ENCODE measurements at regions not wholly inside any gene's neighbourhood (a gene's known extent, or its start where the extent isn't known, plus 50 kb on each side); places are given as distances from the start of the nearest gene placed in this dataset.

DNA sequence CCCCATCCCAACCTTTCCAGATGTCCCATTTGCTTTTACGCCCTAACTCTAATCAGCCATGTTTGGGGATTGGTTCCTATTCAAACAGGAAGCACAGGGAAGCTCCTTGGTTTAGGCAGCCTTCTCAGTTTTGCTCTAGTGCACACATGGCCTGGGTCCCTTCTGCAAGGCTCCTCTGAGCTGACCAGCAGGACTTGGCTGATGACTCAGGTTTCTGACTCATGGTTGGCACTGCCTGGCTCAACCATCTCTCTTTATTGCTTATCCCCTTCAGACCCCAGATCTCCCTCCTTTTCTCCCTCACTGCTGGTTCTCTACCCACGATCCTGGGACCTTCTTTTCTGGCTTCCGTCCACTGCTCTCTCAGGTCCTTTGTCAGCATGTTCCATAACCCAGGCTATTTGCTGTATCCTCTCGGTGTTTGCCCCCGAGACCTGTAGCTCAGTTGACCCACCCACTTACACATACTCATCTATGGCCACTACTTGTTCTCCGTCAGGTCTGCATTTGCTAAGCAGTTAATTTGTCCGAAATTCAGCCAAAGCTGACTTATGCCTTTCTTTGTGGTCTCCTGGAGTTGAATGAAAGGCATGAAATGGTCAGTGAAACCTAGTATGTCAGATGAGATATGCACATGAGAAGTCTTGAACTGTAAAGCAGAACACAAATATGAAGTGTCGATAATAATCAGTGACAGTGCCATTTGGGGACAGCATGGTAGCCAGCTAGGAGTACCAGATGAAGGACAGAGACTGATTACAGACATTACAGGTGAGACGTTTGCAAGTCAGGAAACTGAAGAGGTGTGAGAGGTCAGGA is 323.5 kb upstream of the ROPN1 start:
- H3K27ac ChIP-seq (ENCODE audit: low read depth, low read length), result no peak overlapping the region

GRCh38 chr3:124316034-124316287 is 324.0 kb upstream of the ROPN1 start:
- peaks cover 0 to 3% (median 0%) of the 10 kb centered on the region in 5 donors for H3K36me3 ChIP-seq (ENCODE audit: control insufficient read depth in 5 of 5, insufficient read depth in 5 of 5, low read length in 5 of 5)
- no peak overlapping the region for H3K27ac ChIP-seq (ENCODE audit: low read depth, low read length)
- H3K9me3 ChIP-seq (ENCODE audit: control insufficient read depth in 5 of 5, low read length in 5 of 5), result no peaks in the 10 kb centered on the region
- H3K27me3 ChIP-seq (ENCODE audit: control insufficient read depth in 5 of 5, insufficient read depth in 4 of 5, low read length in 5 of 5), result no peaks in the 10 kb centered on the region
- no peak overlapping the region for H3K9ac ChIP-seq (ENCODE audit: low read length in 5 of 5)
- H3K4me3 ChIP-seq (ENCODE audit: low read depth in 1 of 5, low read length in 5 of 5), result no peak overlapping the region
- H3K4me1 ChIP-seq (ENCODE audit: control insufficient read depth in 5 of 5, insufficient read depth in 5 of 5, low read length in 5 of 5), result no peaks in the 10 kb centered on the region

More for the DNA sequence above, 323.5 kb upstream of the ROPN1 start:
- no peaks in the 10 kb centered on the region for H3K27me3 ChIP-seq (ENCODE audit: control insufficient read depth in 5 of 5, insufficient read depth in 4 of 5, low read length in 5 of 5)
- H3K9ac ChIP-seq (ENCODE audit: low read length in 5 of 5), result no peak overlapping the region
- peaks cover 0 to 3% (median 0%) of the 10 kb centered on the region in 5 donors for H3K36me3 ChIP-seq (ENCODE audit: control insufficient read depth in 5 of 5, insufficient read depth in 5 of 5, low read length in 5 of 5)
- H3K4me3 ChIP-seq (ENCODE audit: low read depth in 1 of 5, low read length in 5 of 5), result no peak overlapping the region
- no peaks in the 10 kb centered on the region for H3K4me1 ChIP-seq (ENCODE audit: control insufficient read depth in 5 of 5, insufficient read depth in 5 of 5, low read length in 5 of 5)
- no peaks in the 10 kb centered on the region for H3K9me3 ChIP-seq (ENCODE audit: control insufficient read depth in 5 of 5, low read length in 5 of 5)

GRCh38 chr3:124318014-124318413 is 326.1 kb upstream of the ROPN1 start:
- no peak overlapping the region for H3K27ac ChIP-seq (ENCODE audit: low read depth, low read length)

DNA sequence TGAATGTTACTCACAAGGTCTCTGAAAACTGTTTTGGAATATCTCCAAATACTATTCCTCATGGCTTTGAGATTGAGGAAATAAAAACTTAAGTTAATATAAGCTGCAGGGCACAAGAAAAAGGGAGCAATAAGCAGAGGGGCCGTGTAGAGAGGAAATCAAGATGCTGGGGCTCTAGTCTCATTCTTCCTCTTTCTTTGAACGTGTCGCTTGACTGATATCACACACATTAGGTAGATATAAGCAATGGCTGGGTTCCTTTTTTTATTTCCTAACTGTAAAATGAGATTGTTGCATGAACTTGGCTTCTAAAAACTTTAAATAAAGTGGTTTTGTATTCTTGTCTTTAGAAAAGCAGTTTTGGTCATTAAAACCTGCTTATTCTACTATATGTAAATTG is 326.7 kb upstream of the ROPN1 start:
- no peaks in the 10 kb centered on the region for H3K36me3 ChIP-seq (ENCODE audit: control insufficient read depth in 5 of 5, insufficient read depth in 5 of 5, low read length in 5 of 5)
- no peak overlapping the region for H3K27ac ChIP-seq (ENCODE audit: low read depth, low read length)
- H3K4me3 ChIP-seq (ENCODE audit: low read depth in 1 of 5, low read length in 5 of 5), result no peak overlapping the region
- no peak overlapping the region for H3K9ac ChIP-seq (ENCODE audit: low read length in 5 of 5)
- H3K27me3 ChIP-seq (ENCODE audit: control insufficient read depth in 5 of 5, insufficient read depth in 4 of 5, low read length in 5 of 5), result no peaks in the 10 kb centered on the region
- H3K9me3 ChIP-seq (ENCODE audit: control insufficient read depth in 5 of 5, low read length in 5 of 5), result no peaks in the 10 kb centered on the region
- no peaks in the 10 kb centered on the region for H3K4me1 ChIP-seq (ENCODE audit: control insufficient read depth in 5 of 5, insufficient read depth in 5 of 5, low read length in 5 of 5)

More at GRCh38 chr3:124318014-124318413, 326.1 kb upstream of the ROPN1 start:
- H3K9me3 ChIP-seq (ENCODE audit: control insufficient read depth in 5 of 5, low read length in 5 of 5), result no peaks in the 10 kb centered on the region
- H3K4me1 ChIP-seq (ENCODE audit: control insufficient read depth in 5 of 5, insufficient read depth in 5 of 5, low read length in 5 of 5), result no peaks in the 10 kb centered on the region
- H3K27me3 ChIP-seq (ENCODE audit: control insufficient read depth in 5 of 5, insufficient read depth in 4 of 5, low read length in 5 of 5), result no peaks in the 10 kb centered on the region
- H3K4me3 ChIP-seq (ENCODE audit: low read depth in 1 of 5, low read length in 5 of 5), result no peak overlapping the region
- peaks cover 0 to under 1% (median 0%) of the 10 kb centered on the region in 5 donors for H3K36me3 ChIP-seq (ENCODE audit: control insufficient read depth in 5 of 5, insufficient read depth in 5 of 5, low read length in 5 of 5)
- no peak overlapping the region for H3K9ac ChIP-seq (ENCODE audit: low read length in 5 of 5)

GRCh38 chr3:124320976-124321375 is 329.1 kb upstream of the ROPN1 start:
- H3K4me1 ChIP-seq (ENCODE audit: control insufficient read depth in 5 of 5, insufficient read depth in 5 of 5, low read length in 5 of 5), result no peaks in the 10 kb centered on the region
- no peak overlapping the region for H3K27ac ChIP-seq (ENCODE audit: low read depth, low read length)
- no peak overlapping the region for H3K9ac ChIP-seq (ENCODE audit: low read length in 5 of 5)
- peaks cover 0 to 3% (median 0%) of the 10 kb centered on the region in 5 donors for H3K36me3 ChIP-seq (ENCODE audit: control insufficient read depth in 5 of 5, insufficient read depth in 5 of 5, low read length in 5 of 5)
- no peaks in the 10 kb centered on the region for H3K27me3 ChIP-seq (ENCODE audit: control insufficient read depth in 5 of 5, insufficient read depth in 4 of 5, low read length in 5 of 5)
- H3K9me3 ChIP-seq (ENCODE audit: control insufficient read depth in 5 of 5, low read length in 5 of 5), result no peaks in the 10 kb centered on the region
- H3K4me3 ChIP-seq (ENCODE audit: low read depth in 1 of 5, low read length in 5 of 5), result no peak overlapping the region

- Histone ChIP-seq H3K9me3 (ENCODE audit: control insufficient read depth in 5 of 5, low read length in 5 of 5) (no peaks in the 10 kb centered on the region), H3K27me3 (ENCODE audit: control insufficient read depth in 5 of 5, insufficient read depth in 4 of 5, low read length in 5 of 5) (no peaks in the 10 kb centered on the region), H3K27ac (ENCODE audit: low read depth, low read length) (no peak overlapping the region), H3K4me3 (ENCODE audit: low read depth in 1 of 5, low read length in 5 of 5) (no peak overlapping the region), H3K4me1 (ENCODE audit: control insufficient read depth in 5 of 5, insufficient read depth in 5 of 5, low read length in 5 of 5) (no peaks in the 10 kb centered on the region), H3K36me3 (ENCODE audit: control insufficient read depth in 5 of 5, insufficient read depth in 5 of 5, low read length in 5 of 5) (peaks cover 0 to 6% (median 0%) of the 10 kb centered on the region in 5 donors), H3K9ac (ENCODE audit: low read length in 5 of 5) (no peak overlapping the region)
Observed at GRCh38 chr3:124322309-124322880, 330.5 kb upstream of the ROPN1 start.

DNA sequence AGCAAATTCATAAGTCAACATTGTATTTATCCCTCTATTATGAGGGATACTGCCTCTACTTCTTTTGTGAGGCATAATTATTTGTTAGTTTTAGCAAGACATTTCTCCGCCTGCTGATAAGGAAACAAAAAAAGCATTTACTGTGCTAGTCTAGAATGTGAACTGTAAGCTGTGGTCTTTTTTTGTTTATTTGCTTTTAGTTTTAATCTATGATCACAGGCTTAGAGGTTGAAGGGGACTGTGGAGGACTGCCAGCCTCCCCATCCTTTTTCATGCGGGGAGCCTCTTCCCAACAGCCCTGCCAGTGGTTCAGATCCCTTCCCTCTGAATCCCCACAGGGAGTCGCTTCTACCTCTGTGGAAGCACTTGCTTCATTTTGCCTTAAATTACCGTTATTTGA is 331.0 kb upstream of the ROPN1 start:
- H3K27me3 ChIP-seq (ENCODE audit: control insufficient read depth in 5 of 5, insufficient read depth in 4 of 5, low read length in 5 of 5), result no peaks in the 10 kb centered on the region
- no peaks in the 10 kb centered on the region for H3K9me3 ChIP-seq (ENCODE audit: control insufficient read depth in 5 of 5, low read length in 5 of 5)
- H3K36me3 ChIP-seq (ENCODE audit: control insufficient read depth in 5 of 5, insufficient read depth in 5 of 5, low read length in 5 of 5), result peaks cover 0 to 6% (median 0%) of the 10 kb centered on the region in 5 donors
- H3K9ac ChIP-seq (ENCODE audit: low read length in 5 of 5), result no peak overlapping the region
- no peak overlapping the region for H3K4me3 ChIP-seq (ENCODE audit: low read depth in 1 of 5, low read length in 5 of 5)
- H3K4me1 ChIP-seq (ENCODE audit: control insufficient read depth in 5 of 5, insufficient read depth in 5 of 5, low read length in 5 of 5), result no peaks in the 10 kb centered on the region
- H3K27ac ChIP-seq (ENCODE audit: low read depth, low read length), result no peak overlapping the region

GRCh38 chr3:124325248-124325647 is 333.3 kb upstream of the ROPN1 start:
- H3K27ac ChIP-seq (ENCODE audit: low read depth, low read length), result no peak overlapping the region
- peaks cover 0 to 13% (median 4%) of the 10 kb centered on the region in 5 donors for H3K36me3 ChIP-seq (ENCODE audit: control insufficient read depth in 5 of 5, insufficient read depth in 5 of 5, low read length in 5 of 5)
- H3K27me3 ChIP-seq (ENCODE audit: control insufficient read depth in 5 of 5, insufficient read depth in 4 of 5, low read length in 5 of 5), result no peaks in the 10 kb centered on the region
- H3K9ac ChIP-seq (ENCODE audit: low read length in 5 of 5), result no peak overlapping the region
- H3K9me3 ChIP-seq (ENCODE audit: control insufficient read depth in 5 of 5, low read length in 5 of 5), result no peaks in the 10 kb centered on the region
- H3K4me3 ChIP-seq (ENCODE audit: low read depth in 1 of 5, low read length in 5 of 5), result no peak overlapping the region
- H3K4me1 ChIP-seq (ENCODE audit: control insufficient read depth in 5 of 5, insufficient read depth in 5 of 5, low read length in 5 of 5), result no peaks in the 10 kb centered on the region

GRCh38 chr3:124329723-124330122 is 337.8 kb upstream of the ROPN1 start:
- peaks cover 0 to 20% (median 14%) of the 10 kb centered on the region in 5 donors for H3K36me3 ChIP-seq (ENCODE audit: control insufficient read depth in 5 of 5, insufficient read depth in 5 of 5, low read length in 5 of 5)
- no peaks in the 10 kb centered on the region for H3K9me3 ChIP-seq (ENCODE audit: control insufficient read depth in 5 of 5, low read length in 5 of 5)
- no peak overlapping the region for H3K4me3 ChIP-seq (ENCODE audit: low read depth in 1 of 5, low read length in 5 of 5)
- no peaks in the 10 kb centered on the region for H3K4me1 ChIP-seq (ENCODE audit: control insufficient read depth in 5 of 5, insufficient read depth in 5 of 5, low read length in 5 of 5)
- H3K27me3 ChIP-seq (ENCODE audit: control insufficient read depth in 5 of 5, insufficient read depth in 4 of 5, low read length in 5 of 5), result no peaks in the 10 kb centered on the region
- H3K9ac ChIP-seq (ENCODE audit: low read length in 5 of 5), result no peak overlapping the region
- no peak overlapping the region for H3K27ac ChIP-seq (ENCODE audit: low read depth, low read length)

DNA sequence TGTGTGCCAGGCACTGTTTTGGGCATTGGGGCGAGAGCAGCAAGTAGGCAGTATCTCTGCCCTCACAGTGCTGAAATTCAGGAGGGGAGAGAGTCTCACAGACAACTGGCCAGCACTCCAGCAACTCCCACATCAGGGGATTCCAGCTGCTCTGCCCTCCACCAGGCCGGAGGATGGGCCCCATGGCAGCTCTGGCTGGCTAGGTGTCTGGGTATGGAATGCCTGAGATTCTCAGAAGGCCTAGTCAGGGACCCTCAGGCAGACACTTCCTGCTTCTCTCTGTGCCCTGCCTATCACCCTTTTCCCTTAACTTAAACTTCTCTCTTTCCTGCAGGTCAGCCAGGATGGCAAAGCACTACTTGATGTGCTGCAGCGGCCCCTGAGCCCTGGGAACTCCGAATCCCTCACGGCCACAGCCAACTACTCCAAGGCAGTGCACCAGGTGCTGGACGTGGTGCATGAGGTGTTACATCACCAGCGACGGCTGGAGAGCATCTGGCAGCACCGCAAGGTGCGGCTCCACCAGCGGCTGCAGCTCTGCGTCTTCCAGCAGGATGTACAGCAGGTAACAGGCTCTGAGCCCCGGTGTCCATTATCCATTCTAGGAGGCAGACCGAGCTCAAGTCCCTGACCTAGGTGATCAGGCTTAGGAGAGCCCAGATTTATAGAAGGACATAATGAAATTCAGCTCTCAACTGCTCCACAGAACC is 342.2 kb upstream of the ROPN1 start:
- Histone ChIP-seq H3K9me3 (ENCODE audit: control insufficient read depth in 5 of 5, low read length in 5 of 5) (no peaks in the 10 kb centered on the region), H3K27ac (ENCODE audit: low read depth, low read length) (no peak overlapping the region), H3K9ac (ENCODE audit: low read length in 5 of 5) (no peak overlapping the region), H3K4me3 (ENCODE audit: low read depth in 1 of 5, low read length in 5 of 5) (no peak overlapping the region), H3K27me3 (ENCODE audit: control insufficient read depth in 5 of 5, insufficient read depth in 4 of 5, low read length in 5 of 5) (no peaks in the 10 kb centered on the region), H3K4me1 (ENCODE audit: control insufficient read depth in 5 of 5, insufficient read depth in 5 of 5, low read length in 5 of 5) (no peaks in the 10 kb centered on the region), H3K36me3 (ENCODE audit: control insufficient read depth in 5 of 5, insufficient read depth in 5 of 5, low read length in 5 of 5) (peaks cover 0 to 33% (median 23%) of the 10 kb centered on the region in 5 donors)
